Ovary (tissue), 3 donors: ENCODE measurements at regions not wholly inside any gene's neighbourhood (a gene's known extent, or its start where the extent isn't known, plus 50 kb on each side); places are given as distances from the start of the nearest gene placed in this dataset.

Source experiments
- EP300 ChIP-seq: sonication (generic); formaldehyde crosslinking; IDR thresholded peaks from one replicate; pipeline ENCODE4 v1.6.1; 2017; ENCODE audit warnings: antibody characterized with exemption
- POLR2A ChIP-seq: fragments of 450-650 bp; IDR thresholded peaks from one replicate; pipeline ENCODE4 v1.6.1; 2017; ENCODE audit warnings: antibody characterized with exemption, mild to moderate bottlenecking, moderate library complexity
- TF ChIP-seq, protein P1 (sequence below), 3 donors: fragments of 450-650 bp in 2 of 3; fragments of 200-600 bp in 1 of 3; IDR thresholded peaks; one replicate each; pipeline versions ENCODE4 v1.5.1 to v1.8.0; 2016 to 2022; ENCODE audit warnings: antibody characterized with exemption in 3 of 3, mild to moderate bottlenecking in 1 of 3
- donor health status: DM: no; HTN: no; CAD: no.

- TF ChIP-seq, protein P1, sequence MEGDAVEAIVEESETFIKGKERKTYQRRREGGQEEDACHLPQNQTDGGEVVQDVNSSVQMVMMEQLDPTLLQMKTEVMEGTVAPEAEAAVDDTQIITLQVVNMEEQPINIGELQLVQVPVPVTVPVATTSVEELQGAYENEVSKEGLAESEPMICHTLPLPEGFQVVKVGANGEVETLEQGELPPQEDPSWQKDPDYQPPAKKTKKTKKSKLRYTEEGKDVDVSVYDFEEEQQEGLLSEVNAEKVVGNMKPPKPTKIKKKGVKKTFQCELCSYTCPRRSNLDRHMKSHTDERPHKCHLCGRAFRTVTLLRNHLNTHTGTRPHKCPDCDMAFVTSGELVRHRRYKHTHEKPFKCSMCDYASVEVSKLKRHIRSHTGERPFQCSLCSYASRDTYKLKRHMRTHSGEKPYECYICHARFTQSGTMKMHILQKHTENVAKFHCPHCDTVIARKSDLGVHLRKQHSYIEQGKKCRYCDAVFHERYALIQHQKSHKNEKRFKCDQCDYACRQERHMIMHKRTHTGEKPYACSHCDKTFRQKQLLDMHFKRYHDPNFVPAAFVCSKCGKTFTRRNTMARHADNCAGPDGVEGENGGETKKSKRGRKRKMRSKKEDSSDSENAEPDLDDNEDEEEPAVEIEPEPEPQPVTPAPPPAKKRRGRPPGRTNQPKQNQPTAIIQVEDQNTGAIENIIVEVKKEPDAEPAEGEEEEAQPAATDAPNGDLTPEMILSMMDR (IDR thresholded peaks at IDR 0.05) = no peak
- TF ChIP-seq POLR2A (no peak), EP300 (no peak)
Observed at GRCh38 chr1:232407120-232407519, 222.8 kb downstream of the SIPA1L2 start.
